ENCODE measurements at regions not wholly inside any gene's neighbourhood (a gene's known extent, or its start where the extent isn't known, plus 50 kb on each side); places are given as distances from the start of the nearest gene placed in this dataset.

GRCh38 chr21:38958940-38959691 lies 153.4 kb downstream of the ETS2 start:
- peaks cover 13% of the 10 kb centered on the region for H3K4me1 ChIP-seq (ENCODE audit: control insufficient read depth, insufficient read depth, low read length)
- H3K27ac ChIP-seq (ENCODE audit: extremely low read depth, low read depth, low read length) = no peak overlapping the region

More at GRCh38 chr21:38958940-38959691, 153.4 kb downstream of the ETS2 start:
- Histone ChIP-seq H3K9me3 (ENCODE audit: control insufficient read depth, insufficient read depth, low read depth, low read length) (no peaks in the 10 kb centered on the region), H3K4me3 (ENCODE audit: low read depth, low read length) (no peak overlapping the region), H3K36me3 (ENCODE audit: control insufficient read depth in 2 of 2, insufficient read depth in 1 of 2, low read length in 2 of 2) (no peaks in the 10 kb centered on the region)
- ChIA-PET CTCF (interaction anchor here (0.6 to 2.8 kb wide), 3 partner anchors 8 to 179 kb away, joined by 3 to 7 read pairs (median 3); no protein-coding TSS in a partner anchor), POLR2A (no interaction called here)
- TF ChIP-seq PRDM10 (tag by site-specific recombination; IDR thresholded peaks at IDR 0.05) (peak; percentile 80), SP7 (tag by site-specific recombination; IDR thresholded peaks at IDR 0.05) (peak; percentile 87), ZEB2 (tag by site-specific recombination; IDR thresholded peaks at IDR 0.05) (0 out of 2 replicates have a peak, but pooled peaks have one; percentile 36), OSR2 (tag by site-specific recombination; IDR thresholded peaks at IDR 0.05) (peak; percentile 80; the same call in 1 of the 2 replicates), ZNF341 (tag by site-specific recombination; IDR thresholded peaks at IDR 0.05; ENCODE audit: low read depth) (no peak), ZNF423 (tag by site-specific recombination; IDR thresholded peaks at IDR 0.05) (no peak), GLIS1 (tag by site-specific recombination; IDR thresholded peaks at IDR 0.05) (peak; percentile 72), ATF2 (tag by site-specific recombination; IDR thresholded peaks at IDR 0.05; ENCODE audit: low read depth) (peak; percentile 57; the same call in 1 of the 2 replicates), ZBTB21 (tag by site-specific recombination; IDR thresholded peaks at IDR 0.05) (0 out of 2 replicates have a peak, but pooled peaks have one; percentile 45), ZNF629 (tag by site-specific recombination; IDR thresholded peaks at IDR 0.05) (peak; percentile 53; the same call in 1 of the 2 replicates), ZNF398 (tag by site-specific recombination; IDR thresholded peaks at IDR 0.05) (peak; percentile 46; the same call in 1 of the 2 replicates), PRDM1 (tag by site-specific recombination; IDR thresholded peaks at IDR 0.05) (peak; percentile 27; the same call in 1 of the 2 replicates), SALL2 (tag by site-specific recombination; IDR thresholded peaks at IDR 0.05; ENCODE audit: borderline replicate concordance) (no peak), ZNF366 (tag by site-specific recombination; conservative IDR thresholded peaks at IDR 0.05) (peak; percentile 66), PRDM6 (tag by site-specific recombination; IDR thresholded peaks at IDR 0.05) (peak; percentile 74), ZNF670 (tag by site-specific recombination; IDR thresholded peaks at IDR 0.05; ENCODE audit: low read depth) (no peak)
